Aorta (tissue), 5 donors: ENCODE measurements at regions not wholly inside any gene's neighbourhood (a gene's known extent, or its start where the extent isn't known, plus 50 kb on each side); places are given as distances from the start of the nearest gene placed in this dataset.

ENCODE experiments used
- ATAC-seq: fragments of 200-7000 bp; cut with Tn5 transposase; one replicate; pipeline ENCODE4 v1.9.1; 2022; ENCODE audit warnings: moderate library complexity; ENCODE audit not compliant: low FRiP score
- DNase-seq, 2 donors: peaks; one replicate each; pipeline ENCODE4 v3.0.0-alpha.2; 2020
- H3K27ac ChIP-seq, 2 donors: one replicate each; pipeline ENCODE4 v1.5.1; 2013; ENCODE audit warnings: low read length in 2 of 2, mild to moderate bottlenecking in 2 of 2, moderate library complexity in 2 of 2, control low read depth in 1 of 2, inconsistent platforms in 1 of 2, low read depth in 1 of 2
- H3K27me3 ChIP-seq, 2 donors: one replicate each; pipeline ENCODE4 v1.6.1; 2013; ENCODE audit warnings: control low read depth in 1 of 2, low read length in 1 of 2, mild to moderate bottlenecking in 1 of 2, moderate library complexity in 1 of 2; ENCODE audit not compliant: insufficient read depth in 2 of 2, control insufficient read depth in 1 of 2
- H3K36me3 ChIP-seq, 2 donors: one replicate each; pipeline ENCODE4 v1.6.1; 2013; ENCODE audit warnings: control low read depth in 1 of 2, low read length in 1 of 2, mild to moderate bottlenecking in 1 of 2; ENCODE audit not compliant: insufficient read depth in 2 of 2, control insufficient read depth in 1 of 2
- H3K4me1 ChIP-seq, 2 donors: one replicate each; pipeline ENCODE4 v1.6.1; 2013; ENCODE audit warnings: low read length in 2 of 2, control low read depth in 1 of 2, mild to moderate bottlenecking in 1 of 2, moderate library complexity in 1 of 2; ENCODE audit not compliant: insufficient read depth in 2 of 2, control insufficient read depth in 1 of 2
- H3K4me3 ChIP-seq, 2 donors: one replicate each; pipeline ENCODE4 v1.5.1; 2013; ENCODE audit warnings: low read length in 2 of 2, control low read depth in 1 of 2, mild to moderate bottlenecking in 1 of 2
- H3K9me3 ChIP-seq: one replicate; pipeline ENCODE4 v1.6.1; 2013; ENCODE audit warnings: mild to moderate bottlenecking, low read length; ENCODE audit not compliant: control insufficient read depth
- WGBS, 2 donors: extraction: QIAGEN DNeasy Blood & Tissue Kit; methylation state at CpG; one replicate each; pipeline ENCODE4 v1.1.7; 2013; 5-methylcytosine and 5-hydroxymethylcytosine counted together
- intact Hi-C, 2 donors: fragments of 100-400 bp; cut with DNase I; formaldehyde crosslinking; loops; one replicate each; pipeline versions ENCODE4 v1.14.2 to v1.15.0; 2022
- donor health status: healthy with polysubstance abuse.
- donor health status: Bipolar disorder and iron deficiency.
- donor health status: DM: no; HTN: no; CAD: no.
- donor health status: DM: no; HTN: no; CAD: no.
- donor health status: DM: yes; HTN: yes; CAD: no.

- Histone ChIP-seq H3K9me3 (no peaks in the 10 kb centered on the region), H3K4me3 (no peak overlapping the region), H3K36me3 (no peaks in the 10 kb centered on the region), H3K27ac (no peak overlapping the region), H3K4me1 (no peaks in the 10 kb centered on the region), H3K27me3 (no peaks in the 10 kb centered on the region)
- 50 to 54% methylated on average over 3 of the region's 3 CpGs for WGBS, 2 donors
- DNase-seq (no peak), ATAC-seq (no peak)
- intact Hi-C loops: no loop called here
Observed at GRCh38 chr6:80689716-80690395, 583.4 kb downstream of the BCKDHB start.

- ATAC-seq: no peak
- H3K4me1 ChIP-seq: no peaks in the 10 kb centered on the region
- no peak overlapping the region for H3K4me3 ChIP-seq
- H3K27ac ChIP-seq: no peak overlapping the region
- no peak for DNase-seq
- H3K36me3 ChIP-seq: no peaks in the 10 kb centered on the region
- 90 to 95% methylated on average over 2 of the region's 2 CpGs for WGBS, 2 donors
- H3K27me3 ChIP-seq: no peaks in the 10 kb centered on the region
- no peaks in the 10 kb centered on the region for H3K9me3 ChIP-seq
- intact Hi-C loops: no loop called here
Observed at GRCh38 chr6:80679992-80680391, 573.5 kb downstream of the BCKDHB start.

GRCh38 chr6:80676386-80676785 lies 569.9 kb downstream of the BCKDHB start:
- Histone ChIP-seq H3K27ac (no peak overlapping the region), H3K4me3 (no peak overlapping the region), H3K9me3 (no peaks in the 10 kb centered on the region), H3K27me3 (no peaks in the 10 kb centered on the region), H3K36me3 (no peaks in the 10 kb centered on the region), H3K4me1 (no peaks in the 10 kb centered on the region)
- ATAC-seq (no peak), DNase-seq (no peak)
- WGBS, 2 donors: 61 to 92% methylated on average over 3 of the region's 3 CpGs
- intact Hi-C loops: no loop called here

GRCh38 chr6:80674669-80675068 lies 568.2 kb downstream of the BCKDHB start:
- Histone ChIP-seq H3K27me3 (no peaks in the 10 kb centered on the region), H3K27ac (no peak overlapping the region), H3K9me3 (no peaks in the 10 kb centered on the region), H3K4me1 (no peaks in the 10 kb centered on the region), H3K36me3 (no peaks in the 10 kb centered on the region), H3K4me3 (no peak overlapping the region)
- WGBS, 2 donors: 94 to 97% methylated on average over 1 of the region's 1 CpG
- ATAC-seq (no peak), DNase-seq (no peak)
- intact Hi-C loops: no loop called here

GRCh38 chr6:80673367-80673766 lies 566.9 kb downstream of the BCKDHB start:
- DNase-seq (no peak), ATAC-seq (no peak)
- Histone ChIP-seq H3K27me3 (no peaks in the 10 kb centered on the region), H3K4me1 (no peaks in the 10 kb centered on the region), H3K4me3 (no peak overlapping the region), H3K9me3 (no peaks in the 10 kb centered on the region), H3K27ac (no peak overlapping the region), H3K36me3 (no peaks in the 10 kb centered on the region)
- intact Hi-C loops: no loop called here

GRCh38 chr6:80667006-80667405 lies 560.5 kb downstream of the BCKDHB start:
- ATAC-seq (no peak), DNase-seq (no peak)
- H3K27me3 ChIP-seq: no peaks in the 10 kb centered on the region
- H3K36me3 ChIP-seq: no peaks in the 10 kb centered on the region
- H3K9me3 ChIP-seq: no peaks in the 10 kb centered on the region
- no peak overlapping the region for H3K4me3 ChIP-seq
- intact Hi-C loops: no loop called here
- H3K27ac ChIP-seq: no peak overlapping the region
- H3K4me1 ChIP-seq: no peaks in the 10 kb centered on the region

- Histone ChIP-seq H3K4me1 (no peaks in the 10 kb centered on the region), H3K9me3 (no peaks in the 10 kb centered on the region), H3K27ac (no peak overlapping the region), H3K27me3 (no peaks in the 10 kb centered on the region), H3K4me3 (no peak overlapping the region), H3K36me3 (no peaks in the 10 kb centered on the region)
- ATAC-seq (no peak), DNase-seq (no peak)
- 95 to 96% methylated on average over 19 of the region's 19 CpGs for WGBS, 2 donors
- intact Hi-C loops: no loop called here
Observed at GRCh38 chr6:80658926-80659325, 552.5 kb downstream of the BCKDHB start.

GRCh38 chr6:80647156-80647555 lies 540.7 kb downstream of the BCKDHB start:
- WGBS, 2 donors: 78 to 79% methylated on average over 4 of the region's 4 CpGs
- no peaks in the 10 kb centered on the region for H3K4me1 ChIP-seq
- intact Hi-C loops: no loop called here
- H3K27me3 ChIP-seq: no peaks in the 10 kb centered on the region
- no peak overlapping the region for H3K27ac ChIP-seq
- DNase-seq (no peak), ATAC-seq (no peak)
- no peaks in the 10 kb centered on the region for H3K36me3 ChIP-seq
- H3K4me3 ChIP-seq: no peak overlapping the region
- no peaks in the 10 kb centered on the region for H3K9me3 ChIP-seq

GRCh38 chr6:80643881-80644280 lies 537.4 kb downstream of the BCKDHB start:
- DNase-seq (no peak), ATAC-seq (no peak)
- Histone ChIP-seq H3K4me1 (no peaks in the 10 kb centered on the region), H3K4me3 (no peak overlapping the region), H3K9me3 (no peaks in the 10 kb centered on the region), H3K27me3 (no peaks in the 10 kb centered on the region), H3K36me3 (no peaks in the 10 kb centered on the region), H3K27ac (no peak overlapping the region)
- 92 to 97% methylated on average over 2 of the region's 2 CpGs for WGBS, 2 donors
- intact Hi-C loops: no loop called here
